SK-N-SH (cell line): ENCODE measurements at regions not wholly inside any gene's neighbourhood (a gene's known extent, or its start where the extent isn't known, plus 50 kb on each side); places are given as distances from the start of the nearest gene placed in this dataset.

Experiments used
- CTCF ChIA-PET: fragments of 300-600, 350-600 bp; formaldehyde crosslinking; extraction: SDS; loops from one replicate; lab custom pipeline; 2021; lab: Yijun Ruan, JAX
- POLR2A ChIA-PET: fragments of 350-600 bp; sonication (Branson Sonifier 250); formaldehyde crosslinking; extraction: SDS; loops from one replicate; lab custom pipeline; 2020; ENCODE audit warnings: antibody characterized with exemption, inconsistent platforms; lab: Yijun Ruan, JAX
- DNase-seq: peaks from one replicate; pipeline ENCODE4 v3.0.0; 2012
- H2AFZ ChIP-seq: fragments of 200-600 bp; sonication (generic); 2 replicates; pipeline ENCODE4 v1.8.1; 2016; ENCODE audit warnings: antibody characterized with exemption, mild to moderate bottlenecking, low read depth
- H3F3A ChIP-seq: fragments of 200-600 bp; sonication (generic); replicated peaks from 2 replicates; pipeline ENCODE3; 2016; ENCODE audit warnings: antibody characterized with exemption, mild to moderate bottlenecking; ENCODE audit not compliant: insufficient read depth
- H3K27ac ChIP-seq, 2 experiments: fragments of 200-500 bp in 1 of 2; fragments of 200-600 bp in 1 of 2; sonication (Bioruptor generic) in 1 of 2; sonication (generic), shearing (Covaris generic) in 1 of 2; 2 replicates each; pipeline versions ENCODE4 v1.5.1 to v1.6.1; 2014 to 2016; ENCODE audit warnings: low read depth in 2 of 2, inconsistent platforms in 1 of 2, low read length in 1 of 2, mild to moderate bottlenecking in 1 of 2, mixed read lengths in 1 of 2
- H3K27me3 ChIP-seq: fragments of 200-600 bp; sonication (generic), shearing (Covaris generic); 2 replicates; pipeline ENCODE4 v1.6.1; 2016; ENCODE audit warnings: mixed run types; ENCODE audit not compliant: insufficient read depth
- H3K36me3 ChIP-seq, 2 experiments: fragments of 200-500 bp in 1 of 2; fragments of 200-600 bp in 1 of 2; sonication (Bioruptor generic) in 1 of 2; sonication (generic) in 1 of 2; replicated peaks in 1 of 2; 2 replicates each; pipeline versions ENCODE3 to v1.5.1; 2014 to 2016; ENCODE audit warnings: low read length in 1 of 2, mild to moderate bottlenecking in 1 of 2; ENCODE audit not compliant: insufficient read depth in 2 of 2, control insufficient read depth in 1 of 2
- H3K4me1 ChIP-seq, 2 experiments: fragments of 200-500 bp in 1 of 2; fragments of 200-600 bp in 1 of 2; sonication (Bioruptor generic) in 1 of 2; sonication (generic), shearing (Covaris generic) in 1 of 2; 2 replicates each; pipeline versions ENCODE4 v1.5.1 to v1.6.1; 2014 to 2016; ENCODE audit warnings: low read depth in 1 of 2, low read length in 1 of 2, mixed run types in 1 of 2; ENCODE audit not compliant: insufficient read depth in 2 of 2, control insufficient read depth in 1 of 2
- H3K4me2 ChIP-seq: fragments of 200-600 bp; sonication (generic), shearing (Covaris generic); 2 replicates; pipeline ENCODE4 v1.6.1; 2017; ENCODE audit warnings: mixed run types
- H3K4me3 ChIP-seq, 2 experiments: fragments of 200-500 bp in 1 of 2; fragments of 200-600 bp in 1 of 2; sonication (Bioruptor generic) in 1 of 2; sonication (generic), shearing (Covaris generic) in 1 of 2; 2 replicates each; pipeline versions ENCODE4 v1.5.1 to v1.8.1; 2014 to 2016; ENCODE audit warnings: low read depth in 2 of 2, inconsistent platforms in 1 of 2, low read length in 1 of 2, mild to moderate bottlenecking in 1 of 2, mixed read lengths in 1 of 2, moderate library complexity in 1 of 2
- H3K79me2 ChIP-seq: fragments of 200-600 bp; sonication (generic); 2 replicates; pipeline ENCODE4 v1.8.1; 2017; ENCODE audit warnings: mild to moderate bottlenecking; ENCODE audit not compliant: insufficient read depth
- H3K9ac ChIP-seq: fragments of 200-600 bp; sonication (generic); 2 replicates; pipeline ENCODE4 v1.6.1; 2017; ENCODE audit warnings: mixed run types
- H3K9me2 ChIP-seq: fragments of 200-600 bp; sonication (generic); 2 replicates; pipeline ENCODE4 v1.6.1; 2017; ENCODE audit warnings: mixed run types
- H3K9me3 ChIP-seq: fragments of 200-600 bp; sonication (generic); 2 replicates; pipeline ENCODE4 v1.6.1; 2017; ENCODE audit warnings: mixed run types, mild to moderate bottlenecking, moderate library complexity
- H4K20me1 ChIP-seq: fragments of 200-600 bp; sonication (generic); 2 replicates; pipeline ENCODE4 v1.6.1; 2017; ENCODE audit warnings: mild to moderate bottlenecking, mixed run types; ENCODE audit not compliant: insufficient read depth
- CHD2 ChIP-seq: fragments of 150-350 bp; IDR thresholded peaks from 2 replicates; pipeline ENCODE4 v1.6.1; 2018; ENCODE audit warnings: low read length; ENCODE audit not compliant: partially characterized antibody
- FOSL2 ChIP-seq: IDR thresholded peaks from 2 replicates; pipeline ENCODE4 v1.4.0; 2012; ENCODE audit warnings: low read depth, mild to moderate bottlenecking, moderate library complexity, borderline replicate concordance
- GATA2 ChIP-seq: sonication (generic); formaldehyde crosslinking; IDR thresholded peaks from 2 replicates; pipeline ENCODE4 v1.5.0; 2020; ENCODE audit warnings: mild to moderate bottlenecking, missing genetic modification reagents
- RAD21 ChIP-seq: IDR thresholded peaks from 2 replicates; pipeline ENCODE4 v1.6.1; 2012; ENCODE audit warnings: mild to moderate bottlenecking, low read length
- RXRA ChIP-seq: IDR thresholded peaks from 2 replicates; pipeline ENCODE4 v1.4.0; 2012; ENCODE audit warnings: low read depth, mild to moderate bottlenecking, borderline replicate concordance
- SMC3 ChIP-seq: IDR thresholded peaks from 2 replicates; pipeline ENCODE4 v1.6.1; 2012; ENCODE audit warnings: low read depth, low read length, improper control_type of control experiment
- TCF12 ChIP-seq: IDR thresholded peaks from 2 replicates; pipeline ENCODE4 v1.4.0; 2012
- WGBS: methylation state at CpG from one replicate; pipeline ENCODE4 v1.1.6; 2017; ENCODE audit warnings: low lambda C conversion rate; 5-methylcytosine and 5-hydroxymethylcytosine counted together
- TF ChIP-seq, protein P1 (sequence below): IDR thresholded peaks from 2 replicates; pipeline ENCODE4 v1.4.0; 2012; ENCODE audit warnings: low read depth, borderline replicate concordance
- TF ChIP-seq, protein P2 (sequence below): IDR thresholded peaks from 2 replicates; pipeline ENCODE4 v1.4.0; 2012; ENCODE audit warnings: low read depth
- TF ChIP-seq, protein P3 (sequence below): IDR thresholded peaks from 2 replicates; pipeline ENCODE4 v1.4.0; 2012; ENCODE audit warnings: low read depth, borderline replicate concordance
- TF ChIP-seq, protein P4 (sequence below): fragments of 200-600 bp; sonication (generic); IDR thresholded peaks from 2 replicates; pipeline ENCODE4 v1.6.1; 2017; ENCODE audit warnings: antibody characterized with exemption, mild to moderate bottlenecking, moderate library complexity

DNA sequence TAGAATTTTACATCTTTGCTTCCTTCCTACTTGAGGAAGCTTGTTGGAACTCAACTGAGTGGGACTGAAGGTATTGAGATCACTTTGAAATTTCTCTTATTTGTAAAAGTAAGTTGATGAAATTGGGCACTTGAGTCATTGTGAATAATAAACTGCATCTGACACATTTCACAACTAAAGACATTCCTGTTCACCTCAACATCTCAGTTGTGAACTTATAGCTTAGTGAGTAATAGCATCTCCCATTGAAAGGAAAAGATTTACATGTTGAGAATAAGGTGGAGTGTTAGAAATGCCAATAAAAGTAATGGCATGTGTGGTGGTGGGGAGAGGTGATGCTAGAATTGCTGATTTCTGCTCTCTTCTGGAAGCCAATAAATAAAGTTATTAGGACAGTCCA lies 145.0 kb downstream of the SLC24A2 start:
- Histone ChIP-seq H3K27me3 (no peaks in the 10 kb centered on the region), H3K4me1 (no peaks in the 10 kb centered on the region), H3F3A (no peaks in the 10 kb centered on the region), H2AFZ (no peak overlapping the region), H4K20me1 (no peaks in the 10 kb centered on the region), H3K36me3 (no peaks in the 10 kb centered on the region), H3K9me2 (no peaks in the 10 kb centered on the region), H3K4me3 (no peak overlapping the region), H3K79me2 (no peaks in the 10 kb centered on the region), H3K9ac (no peak overlapping the region), H3K27ac (no peak overlapping the region), H3K9me3 (no peaks in the 10 kb centered on the region), H3K4me2 (no peak overlapping the region)
- ChIA-PET CTCF (interaction anchor here (1.7 to 2.8 kb wide), 4 partner anchors 8 to 173 kb away, joined by 4 to 21 read pairs (median 12); no protein-coding TSS in a partner anchor), POLR2A (no interaction called here)
- TF ChIP-seq, protein P1, sequence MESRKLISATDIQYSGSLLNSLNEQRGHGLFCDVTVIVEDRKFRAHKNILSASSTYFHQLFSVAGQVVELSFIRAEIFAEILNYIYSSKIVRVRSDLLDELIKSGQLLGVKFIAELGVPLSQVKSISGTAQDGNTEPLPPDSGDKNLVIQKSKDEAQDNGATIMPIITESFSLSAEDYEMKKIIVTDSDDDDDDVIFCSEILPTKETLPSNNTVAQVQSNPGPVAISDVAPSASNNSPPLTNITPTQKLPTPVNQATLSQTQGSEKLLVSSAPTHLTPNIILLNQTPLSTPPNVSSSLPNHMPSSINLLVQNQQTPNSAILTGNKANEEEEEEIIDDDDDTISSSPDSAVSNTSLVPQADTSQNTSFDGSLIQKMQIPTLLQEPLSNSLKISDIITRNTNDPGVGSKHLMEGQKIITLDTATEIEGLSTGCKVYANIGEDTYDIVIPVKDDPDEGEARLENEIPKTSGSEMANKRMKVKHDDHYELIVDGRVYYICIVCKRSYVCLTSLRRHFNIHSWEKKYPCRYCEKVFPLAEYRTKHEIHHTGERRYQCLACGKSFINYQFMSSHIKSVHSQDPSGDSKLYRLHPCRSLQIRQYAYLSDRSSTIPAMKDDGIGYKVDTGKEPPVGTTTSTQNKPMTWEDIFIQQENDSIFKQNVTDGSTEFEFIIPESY, result no peak
- TF ChIP-seq SMC3 (no peak), RXRA (no peak), FOSL2 (no peak), TCF12 (no peak), CHD2 (no peak)
- TF ChIP-seq, protein P2, sequence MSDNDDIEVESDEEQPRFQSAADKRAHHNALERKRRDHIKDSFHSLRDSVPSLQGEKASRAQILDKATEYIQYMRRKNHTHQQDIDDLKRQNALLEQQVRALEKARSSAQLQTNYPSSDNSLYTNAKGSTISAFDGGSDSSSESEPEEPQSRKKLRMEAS, result no peak
- TF ChIP-seq, protein P3, sequence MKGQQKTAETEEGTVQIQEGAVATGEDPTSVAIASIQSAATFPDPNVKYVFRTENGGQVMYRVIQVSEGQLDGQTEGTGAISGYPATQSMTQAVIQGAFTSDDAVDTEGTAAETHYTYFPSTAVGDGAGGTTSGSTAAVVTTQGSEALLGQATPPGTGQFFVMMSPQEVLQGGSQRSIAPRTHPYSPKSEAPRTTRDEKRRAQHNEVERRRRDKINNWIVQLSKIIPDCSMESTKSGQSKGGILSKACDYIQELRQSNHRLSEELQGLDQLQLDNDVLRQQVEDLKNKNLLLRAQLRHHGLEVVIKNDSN, result no peak
- no peak for DNase-seq

DNA sequence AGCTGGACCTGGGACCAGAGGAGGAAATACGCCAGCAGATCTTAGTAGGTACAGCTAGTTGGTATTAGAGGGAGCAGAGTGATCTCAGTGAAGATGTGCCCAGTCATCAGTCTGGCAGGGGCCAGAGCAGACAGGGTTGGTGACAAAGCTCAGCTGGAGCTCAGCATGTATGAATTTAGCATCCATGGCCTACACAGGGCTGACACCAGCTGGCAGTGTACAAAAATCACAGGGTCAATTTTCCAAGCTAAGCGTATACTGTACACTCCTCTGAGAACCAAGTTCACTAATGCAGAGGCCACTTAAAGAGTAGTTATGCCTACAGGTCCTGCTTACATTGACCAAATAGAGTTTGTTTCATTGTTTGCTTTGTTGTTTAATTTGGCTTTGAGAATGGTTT lies 146.6 kb downstream of the SLC24A2 start:
- TF ChIP-seq RAD21, result peak; percentile 62
- peak; percentile 19; the same call in 1 of the 2 replicates for TF ChIP-seq SMC3
- no peak for TF ChIP-seq GATA2
- TF ChIP-seq, protein P3, result no peak
- TF ChIP-seq, protein P4, sequence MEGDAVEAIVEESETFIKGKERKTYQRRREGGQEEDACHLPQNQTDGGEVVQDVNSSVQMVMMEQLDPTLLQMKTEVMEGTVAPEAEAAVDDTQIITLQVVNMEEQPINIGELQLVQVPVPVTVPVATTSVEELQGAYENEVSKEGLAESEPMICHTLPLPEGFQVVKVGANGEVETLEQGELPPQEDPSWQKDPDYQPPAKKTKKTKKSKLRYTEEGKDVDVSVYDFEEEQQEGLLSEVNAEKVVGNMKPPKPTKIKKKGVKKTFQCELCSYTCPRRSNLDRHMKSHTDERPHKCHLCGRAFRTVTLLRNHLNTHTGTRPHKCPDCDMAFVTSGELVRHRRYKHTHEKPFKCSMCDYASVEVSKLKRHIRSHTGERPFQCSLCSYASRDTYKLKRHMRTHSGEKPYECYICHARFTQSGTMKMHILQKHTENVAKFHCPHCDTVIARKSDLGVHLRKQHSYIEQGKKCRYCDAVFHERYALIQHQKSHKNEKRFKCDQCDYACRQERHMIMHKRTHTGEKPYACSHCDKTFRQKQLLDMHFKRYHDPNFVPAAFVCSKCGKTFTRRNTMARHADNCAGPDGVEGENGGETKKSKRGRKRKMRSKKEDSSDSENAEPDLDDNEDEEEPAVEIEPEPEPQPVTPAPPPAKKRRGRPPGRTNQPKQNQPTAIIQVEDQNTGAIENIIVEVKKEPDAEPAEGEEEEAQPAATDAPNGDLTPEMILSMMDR, result no peak
- no peaks in the 10 kb centered on the region for H3K79me2 ChIP-seq
- H3F3A ChIP-seq, result no peaks in the 10 kb centered on the region
- H3K4me3 ChIP-seq, result no peak overlapping the region
- 44% methylated on average over 2 of the region's 2 CpGs for WGBS
- H3K27ac ChIP-seq, result no peak overlapping the region
- H3K36me3 ChIP-seq, result no peaks in the 10 kb centered on the region
- H3K4me1 ChIP-seq, result no peaks in the 10 kb centered on the region
- DNase-seq, result peak; percentile 29
- CTCF ChIA-PET, result interaction anchor here (0.7 to 2.8 kb wide), 14 partner anchors 10 to 280 kb away, joined by 3 to 21 read pairs (median 6); no protein-coding TSS in a partner anchor
- no peaks in the 10 kb centered on the region for H3K27me3 ChIP-seq
- H3K9me2 ChIP-seq, result no peaks in the 10 kb centered on the region
- no peak overlapping the region for H3K4me2 ChIP-seq
- H3K9me3 ChIP-seq, result no peaks in the 10 kb centered on the region
- no peak overlapping the region for H3K9ac ChIP-seq
- no peaks in the 10 kb centered on the region for H4K20me1 ChIP-seq
- no peak overlapping the region for H2AFZ ChIP-seq
- POLR2A ChIA-PET, result no interaction called here
